OCI-LY3 (cell line): ENCODE measurements at regions not wholly inside any gene's neighbourhood (a gene's known extent, or its start where the extent isn't known, plus 50 kb on each side); places are given as distances from the start of the nearest gene placed in this dataset.

ENCODE experiments used
- EZH2phosphoT487 ChIP-seq: fragments of 200-600 bp; shearing (Covaris generic); IDR thresholded peaks from 2 replicates; pipeline ENCODE4 v1.6.1; 2018; ENCODE audit warnings: antibody characterized with exemption, mixed run types, low read depth
- TF ChIP-seq, protein P1 (sequence below): fragments of 200-600, 300-600 bp; sonication (generic); IDR thresholded peaks from 2 replicates; pipeline ENCODE4 v1.5.1; 2014; ENCODE audit warnings: antibody characterized with exemption, low read length, low read depth

DNA sequence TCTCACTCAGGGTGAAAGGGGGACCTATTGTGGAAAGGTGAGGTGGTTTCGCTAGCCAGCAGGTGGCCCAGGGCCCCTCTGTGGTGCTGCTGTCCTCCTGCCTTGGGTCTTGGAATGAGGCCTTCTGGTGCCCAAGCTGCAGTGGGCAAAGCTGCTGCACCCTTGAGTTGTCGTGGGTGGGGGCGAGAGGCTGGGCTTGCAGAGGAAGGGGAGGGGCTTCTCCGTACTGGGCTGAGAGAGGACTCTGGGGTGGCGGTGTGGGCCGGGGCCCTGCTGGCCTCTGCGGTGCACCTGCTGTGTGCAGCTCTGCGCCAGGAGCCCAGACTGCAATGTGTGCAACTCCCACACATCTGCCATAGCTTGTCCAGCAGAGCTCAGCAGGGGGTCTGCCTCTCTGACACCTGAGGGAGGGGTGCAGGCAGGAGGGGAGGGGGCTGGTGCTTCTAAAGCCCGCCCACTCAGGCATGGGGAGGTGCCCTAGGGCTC is 145.8 kb downstream of the KIF26A start:
- TF ChIP-seq, protein P1, sequence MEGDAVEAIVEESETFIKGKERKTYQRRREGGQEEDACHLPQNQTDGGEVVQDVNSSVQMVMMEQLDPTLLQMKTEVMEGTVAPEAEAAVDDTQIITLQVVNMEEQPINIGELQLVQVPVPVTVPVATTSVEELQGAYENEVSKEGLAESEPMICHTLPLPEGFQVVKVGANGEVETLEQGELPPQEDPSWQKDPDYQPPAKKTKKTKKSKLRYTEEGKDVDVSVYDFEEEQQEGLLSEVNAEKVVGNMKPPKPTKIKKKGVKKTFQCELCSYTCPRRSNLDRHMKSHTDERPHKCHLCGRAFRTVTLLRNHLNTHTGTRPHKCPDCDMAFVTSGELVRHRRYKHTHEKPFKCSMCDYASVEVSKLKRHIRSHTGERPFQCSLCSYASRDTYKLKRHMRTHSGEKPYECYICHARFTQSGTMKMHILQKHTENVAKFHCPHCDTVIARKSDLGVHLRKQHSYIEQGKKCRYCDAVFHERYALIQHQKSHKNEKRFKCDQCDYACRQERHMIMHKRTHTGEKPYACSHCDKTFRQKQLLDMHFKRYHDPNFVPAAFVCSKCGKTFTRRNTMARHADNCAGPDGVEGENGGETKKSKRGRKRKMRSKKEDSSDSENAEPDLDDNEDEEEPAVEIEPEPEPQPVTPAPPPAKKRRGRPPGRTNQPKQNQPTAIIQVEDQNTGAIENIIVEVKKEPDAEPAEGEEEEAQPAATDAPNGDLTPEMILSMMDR, result no peak
- no peak for TF ChIP-seq EZH2phosphoT487
